ENCODE measurements at regions not wholly inside any gene's neighbourhood (a gene's known extent, or its start where the extent isn't known, plus 50 kb on each side); places are given as distances from the start of the nearest gene placed in this dataset.

- peaks cover 37% of the 10 kb centered on the region for H3K27me3 Mint-ChIP-seq
- no peak overlapping the region for H3K27ac ChIP-seq (ENCODE audit: insufficient read depth, low read length, poor library complexity, severe bottlenecking)
- DNase-seq: no peak
- ATAC-seq (ENCODE audit: low read depth in 2 of 2): no peak
- H3K9me3 ChIP-seq (ENCODE audit: control insufficient read depth in 2 of 2, low read length in 2 of 2): no peaks in the 10 kb centered on the region
- H3K4me1 ChIP-seq (ENCODE audit: control insufficient read depth, insufficient read depth, low read length, poor library complexity, severe bottlenecking): no peaks in the 10 kb centered on the region
- peaks cover 0 to 5% (median 2%) of the 10 kb centered on the region in 4 donors for H3K4me1 Mint-ChIP-seq
- H3K36me3 ChIP-seq (ENCODE audit: control insufficient read depth, insufficient read depth, low read length): no peaks in the 10 kb centered on the region
- no peak overlapping the region for H3K27ac Mint-ChIP-seq
- H3K4me3 ChIP-seq (ENCODE audit: low read depth, low read length): no peak overlapping the region
- no peaks in the 10 kb centered on the region for H3K36me3 Mint-ChIP-seq
- H3K9me3 Mint-ChIP-seq: peaks cover 0 to 3% (median 0%) of the 10 kb centered on the region in 7 donors
- no peak overlapping the region for H3K4me3 Mint-ChIP-seq
- H3K27me3 ChIP-seq (ENCODE audit: control insufficient read depth, insufficient read depth, low read length): peaks cover 24% of the 10 kb centered on the region
These were observed 167.9 kb downstream of the TNFSF18 start for GRCh38 chr1:172882791-172883386.

- Histone ChIP-seq H3K27ac (ENCODE audit: insufficient read depth, low read length, poor library complexity, severe bottlenecking) (no peak overlapping the region), H3K9me3 (ENCODE audit: control insufficient read depth in 2 of 2, low read length in 2 of 2) (no peaks in the 10 kb centered on the region), H3K4me3 (ENCODE audit: low read depth, low read length) (peak overlapping the region; percentile 7), H3K27me3 (ENCODE audit: control insufficient read depth, insufficient read depth, low read length) (peaks cover 24% of the 10 kb centered on the region), H3K4me1 (ENCODE audit: control insufficient read depth, insufficient read depth, low read length, poor library complexity, severe bottlenecking) (no peaks in the 10 kb centered on the region), H3K36me3 (ENCODE audit: control insufficient read depth, insufficient read depth, low read length) (no peaks in the 10 kb centered on the region)
- DNase-seq (peak in 1 of 3 donors; percentile 29), ATAC-seq (ENCODE audit: low read depth in 2 of 2) (no peak)
- peaks cover 0 to 3% (median 0%) of the 10 kb centered on the region in 7 donors for H3K9me3 Mint-ChIP-seq
- no peak overlapping the region for H3K27ac Mint-ChIP-seq
- no peaks in the 10 kb centered on the region for H3K36me3 Mint-ChIP-seq
- H3K27me3 Mint-ChIP-seq: peaks cover 39% of the 10 kb centered on the region
- H3K4me3 Mint-ChIP-seq: peak overlapping the region in 1 of 4 donors; percentile 4
- H3K4me1 Mint-ChIP-seq: peaks cover 0 to 5% (median 2%) of the 10 kb centered on the region in 4 donors
These were observed 167.4 kb downstream of the TNFSF18 start for GRCh38 chr1:172883387-172883791.

- ATAC-seq (ENCODE audit: low read depth in 2 of 2) (no peak), DNase-seq (no peak)
- H3K4me1 Mint-ChIP-seq: peaks cover 0 to 5% (median 2%) of the 10 kb centered on the region in 4 donors
- Histone ChIP-seq H3K36me3 (ENCODE audit: control insufficient read depth, insufficient read depth, low read length) (no peaks in the 10 kb centered on the region), H3K27ac (ENCODE audit: insufficient read depth, low read length, poor library complexity, severe bottlenecking) (no peak overlapping the region), H3K4me3 (ENCODE audit: low read depth, low read length) (peak overlapping the region; percentile 7), H3K4me1 (ENCODE audit: control insufficient read depth, insufficient read depth, low read length, poor library complexity, severe bottlenecking) (no peaks in the 10 kb centered on the region), H3K27me3 (ENCODE audit: control insufficient read depth, insufficient read depth, low read length) (peaks cover 27% of the 10 kb centered on the region), H3K9me3 (ENCODE audit: control insufficient read depth in 2 of 2, low read length in 2 of 2) (no peaks in the 10 kb centered on the region)
- no peak overlapping the region for H3K27ac Mint-ChIP-seq
- peak overlapping the region in 1 of 4 donors; percentile 4 for H3K4me3 Mint-ChIP-seq
- peaks cover 0 to 3% (median 0%) of the 10 kb centered on the region in 7 donors for H3K9me3 Mint-ChIP-seq
- peaks cover 42% of the 10 kb centered on the region for H3K27me3 Mint-ChIP-seq
- H3K36me3 Mint-ChIP-seq: no peaks in the 10 kb centered on the region
These were observed 166.9 kb downstream of the TNFSF18 start for GRCh38 chr1:172883844-172884243.

GRCh38 chr1:172885411-172885810 lies 165.3 kb downstream of the TNFSF18 start:
- Histone ChIP-seq H3K4me3 (ENCODE audit: low read depth, low read length) (no peak overlapping the region), H3K27ac (ENCODE audit: insufficient read depth, low read length, poor library complexity, severe bottlenecking) (no peak overlapping the region), H3K36me3 (ENCODE audit: control insufficient read depth, insufficient read depth, low read length) (no peaks in the 10 kb centered on the region), H3K4me1 (ENCODE audit: control insufficient read depth, insufficient read depth, low read length, poor library complexity, severe bottlenecking) (no peaks in the 10 kb centered on the region), H3K27me3 (ENCODE audit: control insufficient read depth, insufficient read depth, low read length) (peaks cover 29% of the 10 kb centered on the region), H3K9me3 (ENCODE audit: control insufficient read depth in 2 of 2, low read length in 2 of 2) (no peaks in the 10 kb centered on the region)
- H3K9me3 Mint-ChIP-seq: peaks cover 0 to 4% (median 0%) of the 10 kb centered on the region in 7 donors
- H3K27me3 Mint-ChIP-seq: peaks cover 40% of the 10 kb centered on the region
- H3K4me1 Mint-ChIP-seq: peaks cover 0 to 5% (median 2%) of the 10 kb centered on the region in 4 donors
- no peak for DNase-seq
- H3K4me3 Mint-ChIP-seq: no peak overlapping the region
- H3K27ac Mint-ChIP-seq: no peak overlapping the region
- no peaks in the 10 kb centered on the region for H3K36me3 Mint-ChIP-seq
- ATAC-seq (ENCODE audit: low read depth in 2 of 2): no peak

GRCh38 chr1:172885971-172886370 lies 164.8 kb downstream of the TNFSF18 start:
- Mint-ChIP-seq H3K36me3 (no peaks in the 10 kb centered on the region), H3K27me3 (peaks cover 35% of the 10 kb centered on the region), H3K9me3 (peaks cover 0 to 4% (median 0%) of the 10 kb centered on the region in 7 donors), H3K4me3 (no peak overlapping the region), H3K27ac (no peak overlapping the region), H3K4me1 (peaks cover 0 to 5% (median 2%) of the 10 kb centered on the region in 4 donors)
- no peaks in the 10 kb centered on the region for H3K9me3 ChIP-seq (ENCODE audit: control insufficient read depth in 2 of 2, low read length in 2 of 2)
- H3K4me3 ChIP-seq (ENCODE audit: low read depth, low read length): no peak overlapping the region
- no peak for ATAC-seq (ENCODE audit: low read depth in 2 of 2)
- peaks cover 27% of the 10 kb centered on the region for H3K27me3 ChIP-seq (ENCODE audit: control insufficient read depth, insufficient read depth, low read length)
- no peaks in the 10 kb centered on the region for H3K36me3 ChIP-seq (ENCODE audit: control insufficient read depth, insufficient read depth, low read length)
- no peaks in the 10 kb centered on the region for H3K4me1 ChIP-seq (ENCODE audit: control insufficient read depth, insufficient read depth, low read length, poor library complexity, severe bottlenecking)
- DNase-seq: no peak
- no peak overlapping the region for H3K27ac ChIP-seq (ENCODE audit: insufficient read depth, low read length, poor library complexity, severe bottlenecking)

- DNase-seq (no peak), ATAC-seq (ENCODE audit: low read depth in 2 of 2) (no peak)
- H3K9me3 ChIP-seq (ENCODE audit: control insufficient read depth in 2 of 2, low read length in 2 of 2): no peaks in the 10 kb centered on the region
- no peaks in the 10 kb centered on the region for H3K36me3 Mint-ChIP-seq
- no peak overlapping the region for H3K27ac ChIP-seq (ENCODE audit: insufficient read depth, low read length, poor library complexity, severe bottlenecking)
- H3K4me3 ChIP-seq (ENCODE audit: low read depth, low read length): no peak overlapping the region
- no peak overlapping the region for H3K4me3 Mint-ChIP-seq
- H3K27ac Mint-ChIP-seq: no peak overlapping the region
- peaks cover 22% of the 10 kb centered on the region for H3K27me3 ChIP-seq (ENCODE audit: control insufficient read depth, insufficient read depth, low read length)
- H3K4me1 ChIP-seq (ENCODE audit: control insufficient read depth, insufficient read depth, low read length, poor library complexity, severe bottlenecking): no peaks in the 10 kb centered on the region
- peaks cover 24% of the 10 kb centered on the region for H3K27me3 Mint-ChIP-seq
- H3K9me3 Mint-ChIP-seq: peaks cover 0 to 4% (median 0%) of the 10 kb centered on the region in 7 donors
- H3K36me3 ChIP-seq (ENCODE audit: control insufficient read depth, insufficient read depth, low read length): no peaks in the 10 kb centered on the region
- peaks cover 0 to 5% (median 2%) of the 10 kb centered on the region in 4 donors for H3K4me1 Mint-ChIP-seq
These were observed 163.6 kb downstream of the TNFSF18 start for GRCh38 chr1:172887162-172887561.

GRCh38 chr1:172893146-172893841 lies 157.4 kb downstream of the TNFSF18 start:
- Mint-ChIP-seq H3K9me3 (peaks cover 0 to 6% (median 2%) of the 10 kb centered on the region in 7 donors), H3K27ac (peak overlapping the region in 2 of 3 donors; percentile 6 to 80), H3K27me3 (peaks cover 41% of the 10 kb centered on the region), H3K4me1 (peaks cover 12 to 27% (median 22%) of the 10 kb centered on the region in 4 donors), H3K36me3 (no peaks in the 10 kb centered on the region), H3K4me3 (no peak overlapping the region)
- DNase-seq (no peak), ATAC-seq (ENCODE audit: low read depth in 2 of 2) (no peak)
- Histone ChIP-seq H3K4me3 (ENCODE audit: low read depth, low read length) (no peak overlapping the region), H3K27me3 (ENCODE audit: control insufficient read depth, insufficient read depth, low read length) (peaks cover 8% of the 10 kb centered on the region), H3K36me3 (ENCODE audit: control insufficient read depth, insufficient read depth, low read length) (no peaks in the 10 kb centered on the region), H3K4me1 (ENCODE audit: control insufficient read depth, insufficient read depth, low read length, poor library complexity, severe bottlenecking) (peaks cover 19% of the 10 kb centered on the region), H3K9me3 (ENCODE audit: control insufficient read depth in 2 of 2, low read length in 2 of 2) (no peaks in the 10 kb centered on the region), H3K27ac (ENCODE audit: insufficient read depth, low read length, poor library complexity, severe bottlenecking) (no peak overlapping the region)
